ENCODE measurements at regions not wholly inside any gene's neighbourhood (a gene's known extent, or its start where the extent isn't known, plus 50 kb on each side); places are given as distances from the start of the nearest gene placed in this dataset.

- TF ChIP-seq CTCF (IDR thresholded peaks at IDR 0.05): no peak
- no peak for TF ChIP-seq POLR2A (IDR thresholded peaks at IDR 0.05)
- TF ChIP-seq EP300 (IDR thresholded peaks at IDR 0.05): no peak
These were observed 381.0 kb downstream of the OSR1 start for GRCh38 chr2:18977409-18977808.
